ENCODE measurements at regions not wholly inside any gene's neighbourhood (a gene's known extent, or its start where the extent isn't known, plus 50 kb on each side); places are given as distances from the start of the nearest gene placed in this dataset.

- H4K91ac ChIP-seq (ENCODE audit: insufficient read length, low read depth, low read length), result no peak overlapping the region
- no peak overlapping the region for H3K23ac ChIP-seq (ENCODE audit: insufficient read length, low read depth, low read length)
- peaks cover 3% of the 10 kb centered on the region; the same call in 1 of the 2 replicates for H3K4me1 ChIP-seq (ENCODE audit: insufficient read depth, low read length)
- DNase-seq, result no peak
- no peaks in the 10 kb centered on the region for H3K23me2 ChIP-seq (ENCODE audit: insufficient read length, low read depth, low read length, poor library complexity, severe bottlenecking)
- H2AFZ ChIP-seq (ENCODE audit: low read length), result no peak overlapping the region
- H4K5ac ChIP-seq (ENCODE audit: insufficient read length, low read depth, low read length), result no peak overlapping the region
- Mint-ChIP-seq H3K4me1 (peaks cover 17 to 21% of the 10 kb centered on the region in 2 experiments), H3K27ac (no peak overlapping the region), H3K9me3 (no peaks in the 10 kb centered on the region; a peak in 1 of 5 replicates), H3K36me3 (ENCODE audit: insufficient read depth in 1 of 3, low read depth in 3 of 3) (no peaks in the 10 kb centered on the region), H3K27me3 (ENCODE audit: low read depth) (no peaks in the 10 kb centered on the region), H3K4me3 (no peak overlapping the region)
- no peaks in the 10 kb centered on the region for H3K79me1 ChIP-seq (ENCODE audit: insufficient read depth, low read depth, low read length, poor library complexity, severe bottlenecking)
- H3K9me3 ChIP-seq (ENCODE audit: control insufficient read depth, low read depth, low read length), result no peaks in the 10 kb centered on the region
- no peak for TF ChIP-seq CTCF (conservative IDR thresholded peaks at IDR 0.05)
- H3K27me3 ChIP-seq (ENCODE audit: insufficient read depth, low read length), result no peaks in the 10 kb centered on the region
- no peaks in the 10 kb centered on the region for H4K20me1 ChIP-seq (ENCODE audit: control insufficient read depth, insufficient read depth, insufficient read length)
- no peak overlapping the region for H3K14ac ChIP-seq (ENCODE audit: insufficient read depth, low read length)
- no peak overlapping the region for H2BK5ac ChIP-seq (ENCODE audit: insufficient read length, low read length)
- no peak overlapping the region for H3K4ac ChIP-seq (ENCODE audit: low read depth, low read length)
- H3K56ac ChIP-seq (ENCODE audit: insufficient read length, low read depth, low read length), result no peak overlapping the region
- no peak overlapping the region for H2BK15ac ChIP-seq (ENCODE audit: low read depth, low read length)
- no peak overlapping the region for H3K4me2 ChIP-seq (ENCODE audit: insufficient read depth, insufficient read length, low read length)
- no CpG with 5 or more reads among the region's 1 CpG for WGBS (ENCODE audit: extremely low coverage, insufficient read length, low lambda C conversion rate)
- H2BK120ac ChIP-seq (ENCODE audit: low read depth, low read length, poor library complexity, severe bottlenecking), result no peak overlapping the region
- no peak overlapping the region for H3K9ac ChIP-seq (ENCODE audit: extremely low read depth, insufficient read length, low read length)
- no peak overlapping the region for H2BK20ac ChIP-seq (ENCODE audit: low read depth, low read length, poor library complexity, severe bottlenecking)
- H3K79me2 ChIP-seq (ENCODE audit: insufficient read depth, low read length), result no peaks in the 10 kb centered on the region
- H3K27ac ChIP-seq (ENCODE audit: insufficient read length, low read depth, low read length), result no peak overlapping the region
- no peak overlapping the region for H4K8ac ChIP-seq (replicated peaks; ENCODE audit: insufficient read length, low read depth, low read length)
- no peak overlapping the region for H2BK12ac ChIP-seq (ENCODE audit: insufficient read length, low read depth, low read length)
- H2AK5ac ChIP-seq (ENCODE audit: insufficient read length, low read length), result no peak overlapping the region
- H3K18ac ChIP-seq (ENCODE audit: insufficient read length, low read depth, low read length), result no peak overlapping the region
- H3T11ph ChIP-seq (ENCODE audit: low read length), result no peak overlapping the region
These were observed 211.6 kb downstream of the PARM1 start for GRCh38 chr4:75144475-75144874.

Data from H9 (cell line).